CD1c-positive myeloid dendritic cell (primary cell): ENCODE measurements at regions not wholly inside any gene's neighbourhood (a gene's known extent, or its start where the extent isn't known, plus 50 kb on each side); places are given as distances from the start of the nearest gene placed in this dataset.
"Not testable (repeated sequence)": the region's sequence is repeated elsewhere in the genome, so short reads cannot be mapped to it uniquely, and the experiment has no call there.

Experiments used
- DNase-seq: peaks from one replicate; pipeline ENCODE4 v3.0.0-alpha.2; 2016; ENCODE audit errors: extremely low spot score

DNA sequence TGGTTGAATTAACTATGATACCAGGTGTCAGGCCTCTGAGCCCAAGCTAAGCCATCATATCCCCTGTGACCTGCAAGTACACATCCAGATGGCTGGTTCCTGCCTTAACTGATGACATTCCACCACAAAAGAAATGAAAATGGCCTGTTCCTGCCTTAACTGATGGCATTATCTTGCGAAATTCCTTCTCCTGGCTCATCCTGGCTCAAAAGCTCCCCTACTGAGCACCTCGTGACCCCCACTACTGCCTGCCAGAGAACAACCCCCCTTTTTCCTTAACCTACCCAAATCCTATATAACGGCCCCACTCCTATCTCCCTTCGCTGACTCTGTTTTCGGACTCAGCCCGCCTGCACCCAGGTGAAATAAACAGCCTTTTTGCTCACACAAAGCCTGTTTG, 1671.4 kb downstream of the C4orf33 start:
- not testable (repeated sequence) for DNase-seq

DNA sequence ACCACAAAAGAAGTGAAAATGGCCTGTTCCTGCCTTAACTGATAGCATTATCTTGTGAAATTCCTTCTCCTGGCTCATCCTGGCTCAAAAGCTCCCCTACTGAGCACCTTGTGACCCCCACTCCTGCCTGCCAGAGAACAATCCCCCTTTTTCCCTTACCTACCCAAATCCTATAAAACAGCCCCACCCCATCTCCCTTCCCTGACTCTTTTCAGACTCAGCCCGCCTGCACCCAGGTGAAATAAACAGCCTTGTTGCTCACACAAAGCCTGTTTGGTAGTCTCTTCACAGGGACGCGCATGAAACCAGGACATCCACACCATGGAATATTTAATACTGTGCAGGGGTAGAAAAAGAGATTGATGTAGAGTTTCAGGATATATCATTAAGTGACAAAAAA, 1677.0 kb downstream of the C4orf33 start:
- DNase-seq = not testable (repeated sequence)

DNA sequence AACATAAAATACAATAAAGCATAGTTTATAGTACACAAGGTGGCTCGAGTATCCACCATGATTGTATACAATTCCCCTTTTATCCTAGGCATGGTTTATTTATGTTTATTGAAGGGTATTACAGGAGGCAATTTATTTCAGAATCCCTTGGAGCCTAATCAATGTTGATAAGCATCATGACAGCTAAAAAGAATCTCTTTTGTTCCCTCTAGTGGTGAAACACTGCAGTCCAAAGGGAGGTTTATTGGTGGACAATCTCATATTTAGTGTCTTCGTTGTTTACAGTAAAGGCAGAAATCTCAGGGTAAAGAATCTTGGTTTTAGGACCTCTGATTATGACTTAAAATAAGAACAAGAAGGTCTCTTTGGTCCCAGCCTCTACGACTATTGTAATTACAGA, 1712.5 kb downstream of the C4orf33 start:
- DNase-seq = no peak

DNA sequence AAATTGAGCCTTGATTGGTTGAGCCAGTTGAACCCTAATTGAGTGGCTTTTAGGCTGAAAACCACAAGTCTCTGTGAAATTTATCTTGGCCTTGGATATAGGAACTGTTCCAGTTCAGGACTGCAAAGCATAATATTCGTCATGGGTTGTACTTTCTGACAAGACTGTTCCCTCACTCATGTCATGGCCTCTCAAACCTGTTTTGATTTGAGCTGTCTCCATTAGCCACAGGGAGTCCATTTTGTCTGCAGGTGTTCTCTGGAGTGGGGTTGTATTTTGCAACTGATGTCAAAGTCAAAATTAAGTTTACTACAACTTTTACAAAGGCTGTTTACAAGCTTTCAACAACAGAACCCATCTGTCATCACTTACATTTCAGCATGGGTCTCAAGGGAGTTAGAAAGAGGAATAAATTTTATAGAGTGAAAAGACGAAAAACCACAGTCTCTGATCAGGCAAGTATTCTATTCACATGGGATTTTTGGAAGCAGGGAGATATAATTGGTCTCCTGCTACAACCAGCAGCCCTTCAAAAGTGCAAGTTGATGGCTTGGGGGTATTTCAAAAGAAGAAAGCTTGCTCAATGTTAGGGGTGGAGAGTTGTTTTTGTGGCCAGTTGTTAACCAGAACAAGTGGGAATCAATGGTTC, 1716.3 kb downstream of the C4orf33 start:
- DNase-seq = no peak

DNA sequence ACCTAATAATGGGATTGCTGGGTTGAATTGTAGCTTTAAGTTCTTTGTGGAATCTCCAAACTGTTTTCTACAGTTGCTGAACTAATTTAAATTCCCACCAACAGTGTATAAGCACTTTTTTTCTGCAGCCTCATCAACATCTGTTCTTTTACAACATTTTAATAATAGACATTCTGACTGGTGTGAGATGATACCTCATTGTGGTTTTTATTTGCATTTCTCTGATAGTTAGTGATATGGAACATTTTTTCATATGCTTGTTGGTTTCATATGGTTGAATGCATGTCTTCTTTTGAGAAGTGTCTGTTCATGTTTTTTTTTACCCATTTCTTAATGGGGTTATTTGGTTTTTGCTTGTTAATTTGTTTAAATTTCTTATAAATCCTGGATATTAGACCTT, 1718.9 kb downstream of the C4orf33 start:
- no peak for DNase-seq

DNA sequence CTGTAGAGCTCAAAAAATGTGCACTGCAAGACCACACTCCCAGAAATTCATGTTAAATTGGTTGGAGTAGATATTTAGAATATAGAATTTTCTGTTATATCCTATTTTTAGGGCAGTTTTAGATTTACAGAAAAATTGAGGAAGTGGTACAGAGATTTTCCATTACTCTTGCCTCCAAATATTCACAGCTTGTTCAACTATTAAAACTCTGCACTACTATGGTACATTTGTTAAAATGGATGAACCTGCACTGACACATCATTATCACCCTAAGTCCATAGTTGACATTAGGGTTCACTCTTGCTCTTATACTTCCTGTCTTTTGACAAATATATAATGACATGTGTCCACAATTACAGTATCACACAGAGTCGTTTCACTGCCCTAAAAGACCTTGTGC, 1724.5 kb downstream of the C4orf33 start:
- DNase-seq = no peak

DNA sequence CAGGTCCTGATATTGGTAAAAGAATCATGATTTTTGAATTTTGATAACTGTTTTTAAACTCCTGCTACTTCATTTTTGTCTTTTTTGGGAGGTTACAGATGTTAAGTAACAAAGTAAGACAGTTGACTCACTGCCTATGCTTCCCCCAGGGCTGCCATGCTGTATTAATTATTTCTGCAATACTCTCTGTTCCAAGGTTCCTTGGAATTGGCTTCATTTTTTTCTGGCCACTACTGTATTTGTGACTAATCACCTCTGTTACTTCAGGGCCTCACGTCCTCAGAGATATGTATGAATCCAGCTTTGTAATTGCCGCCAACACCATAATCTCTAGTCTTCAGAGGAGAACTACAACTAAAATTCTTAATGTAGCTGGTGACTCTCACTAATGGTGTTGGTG, 1729.3 kb downstream of the C4orf33 start:
- no peak for DNase-seq

DNA sequence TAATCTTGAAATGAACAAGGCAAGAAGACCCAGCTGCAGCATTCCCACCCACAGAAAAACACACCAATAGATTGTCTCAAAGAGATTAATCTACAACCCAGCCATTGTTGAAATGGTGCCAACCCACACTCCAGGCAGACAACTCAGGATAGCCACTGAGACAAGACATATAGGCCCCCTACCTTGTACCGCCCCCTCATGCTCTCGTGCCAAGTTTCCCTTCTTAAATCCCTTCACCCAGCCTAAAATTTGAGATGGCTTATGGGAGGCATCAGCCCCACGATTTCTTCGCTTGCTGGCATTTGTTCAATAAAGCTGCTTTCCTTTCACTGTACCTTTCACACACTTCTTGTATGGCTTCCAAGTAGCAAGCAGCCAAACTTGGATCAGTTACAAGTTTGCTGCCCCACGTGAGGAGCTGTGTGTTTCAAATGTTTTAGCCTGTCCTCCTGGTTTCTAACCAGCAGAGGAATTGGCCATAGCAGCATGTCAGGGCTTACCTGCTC, 1754.1 kb downstream of the C4orf33 start:
- DNase-seq = no peak

DNA sequence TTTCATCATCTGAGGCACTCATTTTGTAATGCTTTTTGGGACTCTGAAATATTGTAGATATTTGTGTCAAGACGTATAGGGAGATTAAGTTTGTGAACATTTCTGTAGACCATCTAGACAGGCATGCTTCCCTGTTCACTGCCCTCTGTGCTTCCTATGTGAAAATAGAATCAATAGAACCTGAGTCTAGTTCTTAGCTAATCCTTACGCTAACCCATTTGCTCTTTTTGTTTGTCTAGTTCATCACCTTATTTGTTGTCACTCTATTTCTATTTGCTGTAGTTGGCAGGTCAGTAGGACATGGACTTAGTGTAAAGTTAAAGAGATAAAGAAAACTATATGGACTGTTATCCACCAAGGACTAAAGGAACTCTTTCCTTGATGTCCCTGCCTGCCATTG, 1755.2 kb downstream of the C4orf33 start:
- DNase-seq = no peak

DNA sequence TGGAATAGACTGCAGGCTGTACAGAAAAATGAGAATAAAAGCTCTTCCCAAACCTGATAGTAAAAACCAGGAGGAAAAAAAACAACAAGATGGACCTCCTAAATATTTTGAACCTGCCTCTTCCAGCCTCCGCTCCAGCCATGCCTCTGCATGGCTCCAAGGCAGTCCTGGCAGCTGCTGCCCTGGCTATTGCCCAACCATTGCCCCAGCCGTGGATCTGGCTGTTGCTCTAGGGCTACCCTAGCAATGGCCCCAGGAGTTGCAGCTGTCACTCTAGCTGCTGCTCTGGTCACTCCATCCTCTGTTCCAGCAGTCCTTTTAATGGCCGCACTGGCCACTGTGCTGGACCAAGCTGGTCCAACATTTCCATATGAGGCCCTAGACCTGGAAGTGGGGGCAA, 1756.0 kb downstream of the C4orf33 start:
- no peak for DNase-seq

DNA sequence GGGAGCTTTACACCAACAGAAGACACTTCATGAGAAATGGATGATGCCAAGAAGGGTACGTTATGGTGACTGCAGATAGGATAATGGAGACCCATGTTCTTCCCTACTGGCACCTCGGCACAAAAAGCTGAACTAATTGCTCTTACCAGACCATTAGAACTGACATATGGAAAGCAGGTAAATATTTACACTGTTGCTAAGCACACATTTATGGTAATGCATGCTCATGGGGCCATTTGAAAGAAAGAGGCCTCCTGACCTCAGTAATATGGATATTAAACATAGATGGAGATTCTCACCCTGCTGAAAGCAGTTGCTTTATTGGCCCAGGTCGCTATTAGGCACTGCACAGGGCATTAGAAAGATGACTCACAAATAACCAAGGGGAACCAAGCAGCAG, 1759.6 kb downstream of the C4orf33 start:
- no peak for DNase-seq

DNA sequence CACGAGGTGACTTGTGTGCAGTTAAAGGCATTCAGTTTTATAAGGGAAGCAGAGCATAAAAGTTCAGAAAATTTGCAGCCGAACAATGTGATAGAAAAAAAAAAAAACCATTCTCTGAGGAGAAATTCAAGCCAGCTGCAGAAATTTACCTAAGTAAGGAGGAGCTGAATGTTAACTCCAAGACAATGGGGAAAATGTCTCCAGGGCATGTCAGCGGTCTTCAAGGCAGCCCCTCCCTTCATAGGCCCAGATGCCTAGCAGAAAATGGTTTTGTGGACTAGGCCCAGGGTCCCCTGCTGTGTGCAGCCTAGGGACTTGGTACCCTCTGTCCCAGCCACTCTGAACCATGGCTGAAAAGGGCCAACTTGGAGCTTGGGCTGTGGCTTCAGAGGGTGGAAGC, 1764.0 kb downstream of the C4orf33 start:
- DNase-seq = no peak

DNA sequence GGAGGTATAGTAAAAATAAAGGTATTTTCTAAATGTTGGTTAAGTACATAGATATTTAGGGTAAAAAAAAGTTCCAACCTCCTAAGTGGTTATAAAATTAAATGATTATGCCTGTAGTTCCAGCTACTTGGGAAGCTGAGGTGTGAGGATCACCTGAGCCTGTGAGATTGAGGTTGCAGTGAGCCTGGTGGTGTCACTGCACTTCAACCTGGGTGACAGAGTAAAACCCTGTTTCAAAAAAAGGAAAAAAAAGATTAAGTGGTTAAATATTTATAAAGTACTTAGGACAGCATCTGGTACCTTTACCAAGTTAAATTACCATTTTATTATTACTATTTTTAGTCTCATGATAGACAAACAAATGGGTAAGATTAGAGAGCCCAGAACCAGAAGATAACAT, 1801.0 kb downstream of the C4orf33 start:
- no peak for DNase-seq

DNA sequence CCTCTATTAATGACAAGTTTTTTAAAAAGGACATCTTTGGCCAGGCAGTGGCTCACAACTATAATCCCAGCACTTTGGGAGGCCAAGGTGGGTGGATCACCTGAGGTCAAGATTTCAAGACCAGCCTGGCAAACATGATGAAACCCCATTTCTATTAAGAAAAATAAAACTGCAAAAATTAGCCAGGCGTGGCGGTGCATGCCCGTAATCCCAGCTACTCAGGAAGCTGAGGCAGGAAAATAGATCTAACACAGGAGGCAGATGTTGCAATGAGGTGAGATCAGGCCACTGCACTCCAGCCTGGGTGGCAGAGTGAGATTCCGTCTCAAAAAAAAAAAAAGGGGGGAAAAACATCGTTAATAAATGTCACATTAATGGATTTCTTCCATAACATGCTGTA, 1805.4 kb downstream of the C4orf33 start:
- DNase-seq = no peak

DNA sequence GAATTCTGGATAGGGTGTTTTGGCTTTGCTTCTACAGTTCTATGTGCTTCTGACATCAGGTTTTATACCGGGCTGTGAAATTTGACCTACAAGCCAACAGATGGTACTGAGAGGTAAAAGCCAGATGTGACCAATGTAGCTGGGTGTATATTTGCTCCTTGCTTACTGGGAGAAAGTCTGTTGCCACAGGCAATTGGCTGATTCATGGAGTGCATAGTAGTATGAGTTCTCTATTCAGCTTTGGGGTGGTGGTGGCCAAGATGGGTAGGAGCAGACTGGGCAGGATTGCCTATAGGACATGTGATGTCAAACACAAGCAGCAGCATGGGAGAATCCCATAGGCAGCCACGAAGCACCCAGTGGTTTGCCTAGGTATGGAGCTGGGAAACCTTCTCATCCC, 1827.0 kb downstream of the C4orf33 start:
- DNase-seq = no peak

DNA sequence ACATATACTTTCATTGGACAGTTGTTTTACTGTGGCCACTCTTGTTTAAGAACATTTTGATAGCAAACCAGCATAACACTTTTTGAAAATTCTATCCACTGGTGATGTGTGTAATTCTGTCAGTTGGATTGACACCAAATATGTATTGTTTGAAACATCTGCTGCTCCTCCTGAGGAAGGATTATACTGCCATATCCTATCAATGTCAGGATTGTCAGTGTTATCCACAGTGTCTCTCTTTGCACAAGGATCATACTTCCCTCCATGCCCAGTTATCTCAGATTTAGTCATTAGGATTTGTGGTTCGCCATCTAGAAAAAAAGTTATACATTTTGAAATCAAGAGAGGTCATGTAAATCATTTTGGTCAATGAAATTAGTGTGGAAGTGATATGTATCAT, 1859.6 kb downstream of the C4orf33 start:
- no peak for DNase-seq

DNA sequence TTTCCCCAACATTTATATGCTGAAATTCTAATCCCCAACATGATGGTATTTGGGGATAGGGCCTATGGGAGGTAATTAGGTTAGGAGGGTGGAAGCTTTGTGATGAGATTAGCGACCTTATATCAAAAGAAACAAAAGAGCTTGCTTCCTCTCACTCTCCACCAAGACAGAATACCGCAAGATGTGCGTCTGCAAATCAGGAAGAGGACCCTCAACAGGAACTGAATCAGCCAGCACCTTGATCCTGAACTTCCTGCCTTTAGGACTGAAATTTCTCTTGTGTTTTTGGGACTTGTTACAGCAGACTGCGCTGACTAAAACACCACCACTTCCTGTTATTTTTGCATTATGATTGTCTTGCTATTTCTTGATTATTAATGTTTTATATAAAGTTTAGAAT, 1889.4 kb downstream of the C4orf33 start:
- no peak for DNase-seq

DNA sequence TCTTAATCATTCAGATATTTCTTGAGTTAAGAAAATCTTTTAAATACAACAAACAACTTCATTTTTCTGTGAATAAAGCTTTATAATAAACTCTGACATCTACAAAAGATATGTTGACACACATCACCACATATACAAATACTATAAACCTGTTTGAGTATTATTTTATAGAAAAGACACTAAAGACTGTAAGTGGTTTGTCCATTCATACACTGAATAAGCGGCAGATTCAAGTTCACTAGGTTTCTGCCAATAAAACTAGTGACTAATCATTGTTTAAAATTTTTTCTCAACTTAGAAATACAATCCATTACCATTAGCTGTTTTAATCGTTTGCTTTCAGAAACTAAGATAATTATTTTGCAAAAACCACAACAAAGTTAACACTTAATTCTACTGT, 1900.0 kb downstream of the C4orf33 start:
- no peak for DNase-seq

DNA sequence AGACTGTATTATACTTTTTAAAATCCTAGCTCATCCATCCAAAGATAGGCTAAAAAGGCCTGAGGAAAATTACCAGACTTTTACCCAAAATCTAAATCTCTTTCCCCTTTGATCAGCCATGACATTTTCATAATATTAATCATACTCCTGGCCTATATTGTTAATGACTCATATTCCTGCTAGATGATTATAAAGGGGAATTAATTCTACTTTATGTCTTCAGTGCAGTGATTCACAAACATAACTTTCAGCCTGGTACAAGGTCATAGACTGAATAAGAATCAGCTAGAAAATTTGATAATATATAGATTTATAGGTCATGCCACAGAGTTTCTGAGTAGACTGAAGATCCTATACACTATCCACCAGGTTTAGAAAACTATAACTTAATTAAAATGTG, 1905.4 kb downstream of the C4orf33 start:
- DNase-seq = no peak

DNA sequence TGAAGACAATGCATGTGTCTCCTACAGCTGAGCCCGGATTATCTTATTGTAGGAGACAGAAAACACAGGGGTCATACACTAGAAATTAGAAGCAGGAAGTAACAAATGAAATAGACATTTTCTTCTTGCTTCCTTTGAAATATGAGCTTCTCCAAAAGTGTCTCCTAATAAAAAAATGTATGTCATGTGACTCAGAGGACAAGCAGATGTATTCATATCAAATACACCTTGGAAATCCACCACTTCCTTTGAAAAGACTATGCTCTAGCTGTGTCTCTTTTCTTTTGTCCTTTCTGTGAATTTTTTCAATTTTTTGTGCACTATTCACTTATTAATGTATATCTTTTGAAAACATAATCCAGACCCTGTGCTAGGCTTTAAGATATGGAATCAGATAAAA, 1906.2 kb downstream of the C4orf33 start:
- no peak for DNase-seq

DNA sequence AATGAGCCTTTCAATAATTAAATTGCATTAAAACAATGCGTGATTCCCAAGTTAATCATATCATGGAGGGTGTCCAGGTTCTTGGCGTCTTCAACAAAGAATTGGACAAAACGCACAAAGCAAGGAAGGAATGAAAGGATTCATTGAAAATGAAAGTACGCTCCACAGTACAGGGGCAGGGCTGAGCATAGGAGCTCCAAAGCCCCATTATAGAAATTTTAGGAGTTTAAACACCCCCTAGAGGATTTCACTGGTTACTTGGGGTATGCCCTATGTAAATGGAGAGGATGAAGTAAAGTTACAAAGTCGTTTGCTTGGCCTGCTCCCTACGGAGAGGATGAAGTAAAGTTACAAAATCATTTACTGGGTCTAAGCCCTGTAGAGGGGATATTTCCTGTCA, 1910.4 kb downstream of the C4orf33 start:
- DNase-seq = no peak

DNA sequence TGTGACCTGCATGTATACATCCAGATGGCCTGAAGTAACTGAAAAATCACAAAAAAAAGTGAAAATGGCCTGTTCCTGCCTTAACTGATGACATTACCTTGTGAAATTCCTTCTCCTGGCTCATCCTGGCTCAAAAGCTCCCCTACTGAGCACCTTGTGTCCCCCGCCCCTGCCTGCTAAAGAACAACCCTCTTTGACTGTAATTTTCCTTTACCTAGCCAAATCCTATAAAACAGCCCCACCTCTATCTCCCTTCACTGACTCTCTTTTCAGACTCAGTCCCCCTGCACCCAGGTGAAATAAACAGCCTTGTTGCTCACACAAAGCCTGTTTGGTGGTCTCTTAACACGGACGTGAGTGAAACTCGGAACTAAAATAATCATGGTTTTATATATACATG, 1916.0 kb downstream of the C4orf33 start:
- not testable (repeated sequence) for DNase-seq

DNA sequence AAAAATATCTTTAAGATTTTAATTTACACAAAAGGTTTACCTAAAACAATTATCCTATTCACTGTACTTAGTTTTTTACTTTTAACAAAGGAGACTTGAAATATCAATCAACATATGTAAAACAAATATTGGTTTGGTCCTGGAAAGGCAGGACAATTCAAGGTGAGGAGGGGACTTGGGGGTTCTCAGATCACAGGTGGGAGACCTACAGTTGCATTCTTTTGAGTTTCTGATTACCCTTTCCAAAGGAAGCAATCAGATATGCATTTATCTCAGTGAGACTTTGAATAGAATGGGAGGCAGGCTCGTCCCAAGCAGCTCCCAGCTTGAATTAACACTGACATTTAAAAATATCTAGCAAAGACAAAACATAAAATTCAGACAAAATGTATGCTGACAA, 1917.3 kb downstream of the C4orf33 start:
- no peak for DNase-seq

DNA sequence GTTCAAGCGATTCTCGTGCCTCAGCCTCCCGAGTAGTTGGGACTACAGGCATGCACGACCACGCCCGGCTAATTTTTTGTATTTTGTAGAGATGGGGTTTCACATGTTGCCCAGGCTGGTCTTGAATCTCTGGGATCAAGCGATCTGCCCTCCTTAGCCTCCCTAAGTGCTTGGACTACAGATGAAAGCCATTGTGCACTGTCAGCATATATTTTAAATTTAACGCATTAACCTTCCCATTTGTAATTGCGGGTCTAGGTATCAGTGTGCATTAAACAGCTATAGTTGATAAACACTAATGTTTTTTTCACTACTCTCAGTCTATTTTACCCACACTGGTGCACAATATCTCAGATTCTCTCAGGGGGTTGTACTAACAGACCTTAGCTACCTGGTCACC, 1930.8 kb downstream of the C4orf33 start:
- no peak for DNase-seq
